Calu3 (cell line): ENCODE measurements at regions not wholly inside any gene's neighbourhood (a gene's known extent, or its start where the extent isn't known, plus 50 kb on each side); places are given as distances from the start of the nearest gene placed in this dataset.

Experiments
- BruUV-seq: library from RNA; stranded (reverse); fragments of 400-500 nt; replicated peaks from 2 replicates; lab custom pipeline; 2021; lab: Mats Ljungman, UMichigan
- CTCF ChIA-PET: fragments of 300-600 bp; sonication (Branson Sonifier 250); formaldehyde crosslinking; loops from one replicate; lab custom pipeline; 2022; ENCODE audit warnings: antibody characterized with exemption; lab: Charles Lee
- DNase-seq: peaks from one replicate; pipeline ENCODE4 v3.0.0; 2022
- H3K27ac Mint-ChIP-seq: one replicate; pipeline ENCODE4 v1.8.0; 2022; ENCODE audit warnings: mixed read lengths; ENCODE audit not compliant: unreplicated experiment
- H3K27me3 Mint-ChIP-seq: one replicate; pipeline ENCODE4 v1.8.0; 2022; ENCODE audit warnings: mixed read lengths; ENCODE audit not compliant: unreplicated experiment
- H3K36me3 Mint-ChIP-seq: one replicate; pipeline ENCODE4 v1.8.0; 2022; ENCODE audit warnings: mild to moderate bottlenecking, moderate library complexity, mixed read lengths; ENCODE audit not compliant: insufficient read depth, unreplicated experiment
- H3K4me1 Mint-ChIP-seq: one replicate; pipeline ENCODE4 v1.8.0; 2022; ENCODE audit warnings: mild to moderate bottlenecking, low read depth, mixed read lengths; ENCODE audit not compliant: unreplicated experiment
- H3K4me3 Mint-ChIP-seq: one replicate; pipeline ENCODE4 v1.8.0; 2022; ENCODE audit warnings: mild to moderate bottlenecking, low read depth, moderate library complexity, mixed read lengths; ENCODE audit not compliant: unreplicated experiment
- H3K9me3 Mint-ChIP-seq: one replicate; pipeline ENCODE4 v1.8.0; 2022; ENCODE audit warnings: low read depth, mixed read lengths; ENCODE audit not compliant: unreplicated experiment
- intact Hi-C: fragments of 100-400 bp; cut with micrococcal nuclease; formaldehyde crosslinking; loops from one replicate; pipeline ENCODE4 v1.10.0; 2022; ENCODE audit not compliant: unreplicated experiment
- TF ChIP-seq, protein P1 (sequence below): fragments of 200-600 bp; IDR thresholded peaks from one replicate; pipeline ENCODE4 v1.8.0; 2022; ENCODE audit warnings: antibody characterized with exemption; ENCODE audit not compliant: unreplicated experiment

GRCh38 chr11:27274854-27275395, 88.1 kb downstream of the CCDC34 start:
- Mint-ChIP-seq H3K36me3 (no peaks in the 10 kb centered on the region), H3K4me1 (no peaks in the 10 kb centered on the region), H3K4me3 (no peak overlapping the region), H3K27ac (no peak overlapping the region), H3K27me3 (peaks cover 24% of the 10 kb centered on the region), H3K9me3 (no peaks in the 10 kb centered on the region)
- TF ChIP-seq, protein P1, sequence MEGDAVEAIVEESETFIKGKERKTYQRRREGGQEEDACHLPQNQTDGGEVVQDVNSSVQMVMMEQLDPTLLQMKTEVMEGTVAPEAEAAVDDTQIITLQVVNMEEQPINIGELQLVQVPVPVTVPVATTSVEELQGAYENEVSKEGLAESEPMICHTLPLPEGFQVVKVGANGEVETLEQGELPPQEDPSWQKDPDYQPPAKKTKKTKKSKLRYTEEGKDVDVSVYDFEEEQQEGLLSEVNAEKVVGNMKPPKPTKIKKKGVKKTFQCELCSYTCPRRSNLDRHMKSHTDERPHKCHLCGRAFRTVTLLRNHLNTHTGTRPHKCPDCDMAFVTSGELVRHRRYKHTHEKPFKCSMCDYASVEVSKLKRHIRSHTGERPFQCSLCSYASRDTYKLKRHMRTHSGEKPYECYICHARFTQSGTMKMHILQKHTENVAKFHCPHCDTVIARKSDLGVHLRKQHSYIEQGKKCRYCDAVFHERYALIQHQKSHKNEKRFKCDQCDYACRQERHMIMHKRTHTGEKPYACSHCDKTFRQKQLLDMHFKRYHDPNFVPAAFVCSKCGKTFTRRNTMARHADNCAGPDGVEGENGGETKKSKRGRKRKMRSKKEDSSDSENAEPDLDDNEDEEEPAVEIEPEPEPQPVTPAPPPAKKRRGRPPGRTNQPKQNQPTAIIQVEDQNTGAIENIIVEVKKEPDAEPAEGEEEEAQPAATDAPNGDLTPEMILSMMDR: no peak
- intact Hi-C loops: no loop called here
- CTCF ChIA-PET: no interaction called here
- no TSS peak for BruUV-seq
- DNase-seq: no peak

- BruUV-seq: no TSS peak
- intact Hi-C loops: no loop called here
- Mint-ChIP-seq H3K36me3 (no peaks in the 10 kb centered on the region), H3K4me1 (no peaks in the 10 kb centered on the region), H3K27ac (no peak overlapping the region), H3K4me3 (no peak overlapping the region), H3K9me3 (no peaks in the 10 kb centered on the region), H3K27me3 (peaks cover 2% of the 10 kb centered on the region)
- CTCF ChIA-PET: no interaction called here
- DNase-seq: no peak
- TF ChIP-seq, protein P1: no peak
These were observed 96.9 kb downstream of the CCDC34 start for GRCh38 chr11:27266125-27266524.

DNA sequence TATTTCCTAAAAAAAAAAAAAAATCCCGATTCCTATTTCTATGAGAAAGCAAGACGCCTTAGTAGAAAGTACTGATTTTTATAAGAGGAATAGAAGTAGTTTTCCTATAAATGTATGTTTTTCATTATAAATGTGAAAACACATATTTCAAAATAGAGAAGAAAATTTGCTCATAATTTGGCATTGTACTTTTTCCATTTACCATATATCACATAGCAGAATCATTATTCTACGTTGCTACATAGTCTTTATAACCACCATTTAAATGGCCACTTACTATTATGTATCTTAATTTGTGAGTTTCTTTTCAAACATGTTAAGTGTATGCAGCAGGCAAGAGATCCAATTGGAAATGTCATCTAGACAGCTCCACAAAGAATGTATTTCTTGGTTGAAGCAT, 99.0 kb downstream of the CCDC34 start:
- TF ChIP-seq, protein P1: no peak
- CTCF ChIA-PET: no interaction called here

GRCh38 chr11:27263046-27263445, 100.0 kb downstream of the CCDC34 start:
- H3K4me3 Mint-ChIP-seq: no peak overlapping the region
- BruUV-seq: no TSS peak
- H3K27ac Mint-ChIP-seq: no peak overlapping the region
- CTCF ChIA-PET: no interaction called here
- H3K4me1 Mint-ChIP-seq: no peaks in the 10 kb centered on the region
- DNase-seq: no peak
- TF ChIP-seq, protein P1: no peak
- no peaks in the 10 kb centered on the region for H3K27me3 Mint-ChIP-seq
- H3K9me3 Mint-ChIP-seq: no peaks in the 10 kb centered on the region
- intact Hi-C loops: no loop called here
- no peaks in the 10 kb centered on the region for H3K36me3 Mint-ChIP-seq

More for the DNA sequence above, 99.0 kb downstream of the CCDC34 start:
- BruUV-seq: no TSS peak
- no peak overlapping the region for H3K4me3 Mint-ChIP-seq
- H3K36me3 Mint-ChIP-seq: no peaks in the 10 kb centered on the region
- no peak overlapping the region for H3K27ac Mint-ChIP-seq
- H3K4me1 Mint-ChIP-seq: no peaks in the 10 kb centered on the region
- DNase-seq: no peak
- H3K27me3 Mint-ChIP-seq: no peaks in the 10 kb centered on the region
- H3K9me3 Mint-ChIP-seq: no peaks in the 10 kb centered on the region
- intact Hi-C loops: no loop called here
